ENCODE measurements at regions not wholly inside any gene's neighbourhood (a gene's known extent, or its start where the extent isn't known, plus 50 kb on each side); places are given as distances from the start of the nearest gene placed in this dataset.

GRCh38 chr17:33369149-33369548, 76.1 kb upstream of the ASIC2 start (continued):
- no peak for TF ChIP-seq BCL11A (IDR thresholded peaks at IDR 0.05; ENCODE audit: low read depth, low read length)

- H3K27me3 ChIP-seq (replicated peaks in 1 of 2; ENCODE audit: control insufficient read depth in 2 of 2, insufficient read depth in 2 of 2, low read length in 1 of 2): peaks cover 0 to 1% of the 10 kb centered on the region in 2 experiments; a peak in 2 of 4 replicates
- DNase-seq (ENCODE audit: low read depth, low spot score): no peak
- FAIRE-seq: no peak
- no peaks in the 10 kb centered on the region for H3K79me2 ChIP-seq (ENCODE audit: control insufficient read depth, insufficient read depth, low read length)
- in situ Hi-C loops (cut with MboI) (no loop called here), intact Hi-C loops (cut with micrococcal nuclease; ENCODE audit: unreplicated experiment) (no loop called here)
- SMC1A ChIA-PET (ENCODE audit: uncharacterized antibody, unreplicated experiment): no interaction called here
- no peak for TF ChIP-seq RAD21 (IDR thresholded peaks at IDR 0.05; ENCODE audit: insufficient read depth, low read depth, low read length)
- TF ChIP-seq RELA (IDR thresholded peaks at IDR 0.05; ENCODE audit: borderline replicate concordance, partially characterized antibody): no peak
- no peak for TF ChIP-seq ZNF384 (IDR thresholded peaks at IDR 0.05; ENCODE audit: borderline replicate concordance, low read depth, low read length)
- no peak for TF ChIP-seq USF1 (IDR thresholded peaks at IDR 0.05; ENCODE audit: borderline replicate concordance, extremely low read length, insufficient read depth, low read depth, low read length)
- TF ChIP-seq MEF2A (IDR thresholded peaks at IDR 0.05; ENCODE audit: insufficient read depth, low read depth, low read length): no peak
- CTCF ChIA-PET: no interaction called here
- no peaks in the 10 kb centered on the region for H3K9me3 ChIP-seq (replicated peaks; ENCODE audit: control insufficient read depth, insufficient read depth, low read length)
- ATAC-seq: no peak
- no peak overlapping the region for H3K9ac ChIP-seq (ENCODE audit: control insufficient read depth, insufficient read depth, low read length)
- H3K4me1 ChIP-seq (ENCODE audit: control insufficient read depth, insufficient read depth, low read length): no peaks in the 10 kb centered on the region
- H3K36me3 ChIP-seq (ENCODE audit: control insufficient read depth in 2 of 2, insufficient read depth in 2 of 2, low read length in 1 of 2): no peaks in the 10 kb centered on the region
- POLR2A ChIA-PET: no interaction called here
- no peaks in the 10 kb centered on the region for H4K20me1 ChIP-seq (ENCODE audit: control insufficient read depth, insufficient read depth)
- RAD21 ChIA-PET (ENCODE audit: unreplicated experiment): no interaction called here
- H3K27ac ChIP-seq (ENCODE audit: control insufficient read depth, insufficient read depth): no peak overlapping the region
- H2AFZ ChIP-seq (ENCODE audit: control insufficient read depth, low read depth, low read length): no peak overlapping the region
- no peak overlapping the region for H3K4me3 ChIP-seq
- no peak overlapping the region for H3K4me2 ChIP-seq (ENCODE audit: control insufficient read depth, insufficient read depth)
- BruUV-seq (replicated peaks): no TSS peak
- WGBS (ENCODE audit: insufficient coverage, insufficient replicate concordance, low lambda C conversion rate, missing lambda C conversion rate): 4% methylated on average over 2 of the region's 2 CpGs
Measured at GRCh38 chr17:33369876-33370275, 76.8 kb upstream of the ASIC2 start.

All from GM12878 (cell line).